HuH-7.5 (cell line): ENCODE measurements at regions not wholly inside any gene's neighbourhood (a gene's known extent, or its start where the extent isn't known, plus 50 kb on each side); places are given as distances from the start of the nearest gene placed in this dataset.

Experiments used
- DNase-seq: peaks from one replicate; pipeline ENCODE4 v3.0.0; 2011; ENCODE audit warnings: low spot score

- DNase-seq: no peak
Observed at GRCh38 chr6:14436592-14437132, 319.1 kb downstream of the CD83 start.

- DNase-seq: no peak
Observed at GRCh38 chr6:14439419-14439818, 321.8 kb downstream of the CD83 start.

GRCh38 chr6:14440215-14440910, 322.8 kb downstream of the CD83 start:
- no peak for DNase-seq

- DNase-seq: no peak
Observed at GRCh38 chr6:14440940-14441781, 323.6 kb downstream of the CD83 start.

GRCh38 chr6:14442242-14442641, 324.7 kb downstream of the CD83 start:
- no peak for DNase-seq

- no peak for DNase-seq
Observed at GRCh38 chr6:14443629-14444268, 326.2 kb downstream of the CD83 start.

GRCh38 chr6:14444295-14444972, 326.9 kb downstream of the CD83 start:
- no peak for DNase-seq

GRCh38 chr6:14447240-14447639, 329.7 kb downstream of the CD83 start:
- no peak for DNase-seq

- no peak for DNase-seq
Observed at GRCh38 chr6:14448246-14448645, 330.7 kb downstream of the CD83 start.

GRCh38 chr6:14450133-14450504, 332.5 kb downstream of the CD83 start:
- DNase-seq: no peak

- DNase-seq: no peak
Observed at GRCh38 chr6:14450578-14450977, 333.0 kb downstream of the CD83 start.

- DNase-seq: no peak
Observed at GRCh38 chr6:14451594-14452374, 334.2 kb downstream of the CD83 start.

- no peak for DNase-seq
Observed at GRCh38 chr6:14452567-14453527, 335.3 kb downstream of the CD83 start.

- DNase-seq: no peak
Observed at GRCh38 chr6:14453712-14454472, 336.3 kb downstream of the CD83 start.

- no peak for DNase-seq
Observed at GRCh38 chr6:14454473-14454775, 336.9 kb downstream of the CD83 start.

GRCh38 chr6:14455427-14455826, 337.9 kb downstream of the CD83 start:
- no peak for DNase-seq

- no peak for DNase-seq
Observed at GRCh38 chr6:14455876-14456648, 338.5 kb downstream of the CD83 start.

GRCh38 chr6:14456941-14457340, 339.4 kb downstream of the CD83 start:
- DNase-seq: no peak
